Ishikawa (cell line): ENCODE measurements at regions not wholly inside any gene's neighbourhood (a gene's known extent, or its start where the extent isn't known, plus 50 kb on each side); places are given as distances from the start of the nearest gene placed in this dataset.

Source experiments
- CEBPB ChIP-seq: IDR thresholded peaks from 2 replicates; pipeline ENCODE4 v1.6.1; 2012
- EGR1 ChIP-seq: IDR thresholded peaks from 2 replicates; pipeline ENCODE4 v1.6.1; 2012
- NFIC ChIP-seq: IDR thresholded peaks from 2 replicates; pipeline ENCODE4 v1.6.1; 2012
- RAD21 ChIP-seq: IDR thresholded peaks from 2 replicates; pipeline ENCODE4 v1.6.1; 2012; ENCODE audit warnings: low read depth
- REST ChIP-seq: IDR thresholded peaks from 2 replicates; pipeline ENCODE4 v1.6.1; 2012; ENCODE audit warnings: low read depth, mild to moderate bottlenecking
- TCF12 ChIP-seq: IDR thresholded peaks from 2 replicates; pipeline ENCODE4 v1.6.1; 2012; ENCODE audit warnings: low read depth
- TEAD4 ChIP-seq: IDR thresholded peaks from 2 replicates; pipeline ENCODE4 v1.6.1; 2012

GRCh38 chr4:124862261-124862660 is 149.7 kb upstream of the ANKRD50 start:
- TF ChIP-seq REST, result no peak
- no peak for TF ChIP-seq NFIC
- no peak for TF ChIP-seq RAD21
- no peak for TF ChIP-seq CEBPB
- TF ChIP-seq EGR1, result no peak
- TF ChIP-seq TEAD4, result no peak
- TF ChIP-seq TCF12, result no peak
